Heart left ventricle (tissue), 13 donors: ENCODE measurements at regions not wholly inside any gene's neighbourhood (a gene's known extent, or its start where the extent isn't known, plus 50 kb on each side); places are given as distances from the start of the nearest gene placed in this dataset.

ENCODE experiments used
- POLR2A ChIP-seq, 2 donors: fragments of 450-650 bp; IDR thresholded peaks; one replicate each; pipeline ENCODE4 v1.6.1; 2017; ENCODE audit warnings: antibody characterized with exemption in 2 of 2, mild to moderate bottlenecking in 2 of 2, moderate library complexity in 2 of 2
- TF ChIP-seq, protein P1 (sequence below), 12 donors: fragments of 200-600 bp; sonication (generic) in 4 of 12; IDR thresholded peaks; one replicate each; pipeline versions ENCODE4 v1.5.0 to v1.8.0; 2018 to 2022; ENCODE audit warnings: antibody characterized with exemption in 12 of 12, mild to moderate bottlenecking in 5 of 12
- donor health status: ischemic (EF 13 %, LVEDD 7.1; RV severe dilation, severe dysfunction).
- donor health status: DM: no; HTN: yes; CAD: no.
- donor health status: DM: no; HTN: no; CAD: no.
- donor health status: ischemic (EF 25% LVEDD 6.9; RV normal size, moderate dysfunction).
- donor health status: ischemic (EF 25% LVEDD 5.7; RV mildly dilated, moderate dysfunction).
- donor health status: ischemic (EF 35%, LVEDD 5.7; RV mildly dilated, moderate dysfunction).
- donor health status: nonischemic (EF 11% LVEDD 7.7; RV severe dilation, severe dysfunction).
- donor health status: DM: yes; HTN: yes; CAD: no.
- donor health status: PGD.
- donor health status: ischemic (EF 29% LVEDD 5.4; RV normal size, mild dysfunction).
- donor health status: nonischemic (EF 23%, LVEDD 6.1; RV moderate dilation, normal function).

DNA sequence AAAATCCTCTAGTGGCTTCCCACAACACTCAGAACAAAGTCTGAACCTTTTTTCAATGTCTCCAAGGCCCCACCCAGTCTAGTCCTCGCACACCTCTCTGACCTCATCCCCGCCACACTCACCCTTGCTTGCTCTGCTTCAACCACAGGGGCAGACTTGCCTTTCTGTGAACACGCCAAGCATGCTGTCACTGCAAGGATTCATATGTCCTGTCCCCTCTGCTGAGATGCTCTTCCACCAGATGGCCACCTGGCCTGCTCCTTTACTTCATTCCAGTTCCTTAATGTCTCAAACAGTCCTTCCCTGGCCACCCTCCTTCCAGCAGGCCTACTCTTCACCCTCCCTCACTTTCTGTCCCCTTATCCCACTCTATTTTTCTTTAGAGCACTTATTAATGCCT is 60.6 kb upstream of the ARHGAP20 start:
- TF ChIP-seq, protein P1, sequence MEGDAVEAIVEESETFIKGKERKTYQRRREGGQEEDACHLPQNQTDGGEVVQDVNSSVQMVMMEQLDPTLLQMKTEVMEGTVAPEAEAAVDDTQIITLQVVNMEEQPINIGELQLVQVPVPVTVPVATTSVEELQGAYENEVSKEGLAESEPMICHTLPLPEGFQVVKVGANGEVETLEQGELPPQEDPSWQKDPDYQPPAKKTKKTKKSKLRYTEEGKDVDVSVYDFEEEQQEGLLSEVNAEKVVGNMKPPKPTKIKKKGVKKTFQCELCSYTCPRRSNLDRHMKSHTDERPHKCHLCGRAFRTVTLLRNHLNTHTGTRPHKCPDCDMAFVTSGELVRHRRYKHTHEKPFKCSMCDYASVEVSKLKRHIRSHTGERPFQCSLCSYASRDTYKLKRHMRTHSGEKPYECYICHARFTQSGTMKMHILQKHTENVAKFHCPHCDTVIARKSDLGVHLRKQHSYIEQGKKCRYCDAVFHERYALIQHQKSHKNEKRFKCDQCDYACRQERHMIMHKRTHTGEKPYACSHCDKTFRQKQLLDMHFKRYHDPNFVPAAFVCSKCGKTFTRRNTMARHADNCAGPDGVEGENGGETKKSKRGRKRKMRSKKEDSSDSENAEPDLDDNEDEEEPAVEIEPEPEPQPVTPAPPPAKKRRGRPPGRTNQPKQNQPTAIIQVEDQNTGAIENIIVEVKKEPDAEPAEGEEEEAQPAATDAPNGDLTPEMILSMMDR (IDR thresholded peaks at IDR 0.05): no peak
- no peak for TF ChIP-seq POLR2A (IDR thresholded peaks at IDR 0.05)
